ENCODE measurements at regions not wholly inside any gene's neighbourhood (a gene's known extent, or its start where the extent isn't known, plus 50 kb on each side); places are given as distances from the start of the nearest gene placed in this dataset.
"Not testable (repeated sequence)": the region's sequence is repeated elsewhere in the genome, so short reads cannot be mapped to it uniquely, and the experiment has no call there.

DNA sequence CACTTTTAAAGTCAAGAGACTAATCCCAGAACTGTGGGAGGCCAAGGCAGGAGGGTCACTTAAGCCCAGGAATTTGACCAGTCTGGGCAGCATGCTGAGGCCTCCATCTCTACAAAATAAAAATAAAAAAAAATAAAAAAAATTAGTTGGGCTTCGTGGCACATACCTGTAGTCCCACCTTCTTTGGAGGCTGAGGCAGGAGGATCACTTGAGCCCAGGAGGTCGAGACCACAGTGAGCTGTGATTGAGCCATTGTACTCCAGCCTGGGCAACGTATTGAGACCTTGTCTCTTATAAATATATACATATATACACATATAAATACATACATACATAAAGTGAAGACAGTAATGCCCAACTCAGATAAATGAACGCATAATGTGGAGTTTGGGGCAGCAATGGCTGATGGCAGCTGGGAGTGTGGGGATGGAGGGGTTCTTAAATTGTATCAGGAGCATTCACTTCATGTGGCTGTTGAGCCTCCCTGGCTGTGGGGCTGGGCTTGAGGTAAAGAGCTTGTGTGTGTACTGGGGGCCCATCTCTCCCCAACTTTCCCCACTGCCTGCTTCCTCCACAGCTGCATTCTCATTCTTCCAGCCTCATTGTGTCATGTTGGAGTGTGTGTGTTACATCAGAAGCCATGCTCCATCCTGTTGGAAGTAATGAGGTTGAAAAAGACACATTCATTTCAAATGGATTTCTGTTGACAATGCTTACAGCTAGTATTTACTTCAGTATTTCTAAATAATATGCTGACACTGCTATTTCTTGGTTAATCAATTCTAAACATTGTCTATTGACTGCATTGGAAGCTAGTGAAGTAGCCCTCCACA is 96.5 kb upstream of the HS6ST1 start:
- DNase-seq (ENCODE audit: low read depth): no peak

DNA sequence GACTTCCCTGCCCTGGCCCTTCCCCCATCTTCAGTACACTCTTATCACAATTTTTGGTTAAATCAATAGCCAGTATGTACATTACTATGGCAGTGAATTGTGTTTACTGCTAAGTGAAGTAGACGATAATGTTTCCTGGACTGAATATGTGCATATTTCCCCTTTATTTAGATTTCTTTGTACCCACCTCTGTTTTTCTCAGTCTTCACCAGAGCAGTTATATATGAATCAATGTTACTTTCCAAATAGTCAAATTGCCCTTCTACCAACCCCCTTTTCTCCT is 97.1 kb upstream of the HS6ST1 start:
- no peak for DNase-seq (ENCODE audit: low read depth)

DNA sequence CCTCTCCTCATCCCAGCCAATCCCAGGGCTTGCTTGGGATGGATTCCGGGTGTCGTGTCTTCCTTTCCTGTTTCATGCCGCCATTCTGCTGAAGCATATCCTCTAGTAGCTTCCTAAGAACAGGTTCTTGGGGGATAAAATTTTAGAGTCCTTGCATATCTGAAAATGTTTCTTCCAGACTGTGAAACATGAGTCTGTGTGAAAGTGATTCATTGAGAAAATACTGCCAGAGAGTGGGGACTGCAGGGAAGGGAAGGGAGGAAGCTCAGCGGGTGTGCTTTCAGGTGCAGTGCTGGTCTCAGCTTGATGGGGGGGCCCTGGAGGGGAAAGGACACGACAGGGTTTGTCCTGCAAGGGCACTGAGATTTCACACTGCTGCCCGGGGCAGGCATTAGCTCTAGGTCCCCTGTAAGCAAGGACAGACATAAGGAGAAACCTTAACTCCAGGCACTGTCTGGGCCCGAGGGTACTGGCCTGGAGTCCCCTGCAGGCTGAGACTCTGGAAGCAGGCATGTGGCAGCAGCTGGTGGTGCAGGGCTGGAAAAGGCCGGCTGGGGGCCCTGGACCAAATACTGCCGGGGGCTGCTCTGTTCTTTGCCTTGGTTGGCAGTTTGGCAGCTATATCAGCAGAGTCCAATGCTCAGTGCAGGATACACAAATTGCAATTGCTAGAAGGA is 97.6 kb upstream of the HS6ST1 start:
- no peak for DNase-seq (ENCODE audit: low read depth)

DNA sequence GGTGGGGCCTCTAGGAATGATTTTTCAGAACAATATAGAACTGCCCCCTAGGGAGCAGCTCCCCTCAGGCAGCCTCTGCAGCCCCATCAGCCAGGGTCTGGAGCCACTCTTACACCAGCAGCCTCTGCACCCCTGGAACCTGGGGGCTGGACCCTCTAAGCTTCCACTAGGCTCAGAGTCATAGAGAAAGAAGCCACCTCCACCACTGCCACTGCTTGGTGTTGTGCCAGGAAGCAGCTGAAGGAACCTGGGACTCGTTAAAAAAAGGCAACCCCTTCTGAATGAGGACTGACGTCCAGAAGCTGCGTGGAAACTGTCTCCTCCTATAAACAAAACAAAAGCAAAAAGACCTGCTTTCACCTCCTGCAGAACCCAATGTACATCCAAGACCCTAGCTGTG is 98.1 kb upstream of the HS6ST1 start:
- DNase-seq (ENCODE audit: low read depth): no peak

DNA sequence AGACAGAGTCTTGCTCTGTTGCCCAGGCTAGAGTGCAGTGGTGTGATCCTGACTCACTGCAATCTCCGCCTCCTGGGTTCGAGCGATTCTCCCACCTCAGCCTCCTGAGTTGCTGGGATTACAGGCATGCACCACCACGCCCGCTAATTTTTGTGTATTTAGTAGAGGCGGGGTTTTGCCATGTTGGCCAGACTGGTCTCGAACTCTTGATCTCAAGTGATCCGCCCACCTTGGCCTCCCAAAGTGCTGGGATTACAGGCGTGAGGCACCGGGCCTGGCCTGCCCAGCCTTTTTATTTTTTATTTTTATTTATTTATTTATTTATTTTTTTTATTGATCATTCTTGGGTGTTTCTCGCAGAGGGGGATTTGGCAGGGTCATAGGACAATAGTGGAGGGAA is 98.6 kb upstream of the HS6ST1 start:
- not testable (repeated sequence) for DNase-seq (ENCODE audit: low read depth)

DNA sequence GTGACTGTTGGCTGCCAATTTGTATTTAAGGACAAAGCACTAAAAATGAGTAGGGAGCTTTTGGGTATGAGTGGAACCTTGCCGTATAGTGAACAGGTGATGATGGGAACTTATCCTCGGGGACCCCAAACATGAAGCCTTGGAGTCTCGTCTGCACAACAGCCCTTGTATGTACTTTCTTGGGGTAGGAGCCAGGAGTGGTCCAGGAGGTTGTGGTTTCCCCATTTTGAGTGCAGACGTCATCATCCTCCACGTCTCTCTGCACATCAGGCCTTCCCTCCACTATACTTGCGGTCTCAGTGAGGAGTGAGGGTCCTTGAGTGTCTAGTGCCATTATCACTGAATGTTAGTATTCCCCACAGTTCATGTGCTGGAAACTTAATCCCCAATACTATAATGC is 101.5 kb upstream of the HS6ST1 start:
- no peak for DNase-seq (ENCODE audit: low read depth)

DNA sequence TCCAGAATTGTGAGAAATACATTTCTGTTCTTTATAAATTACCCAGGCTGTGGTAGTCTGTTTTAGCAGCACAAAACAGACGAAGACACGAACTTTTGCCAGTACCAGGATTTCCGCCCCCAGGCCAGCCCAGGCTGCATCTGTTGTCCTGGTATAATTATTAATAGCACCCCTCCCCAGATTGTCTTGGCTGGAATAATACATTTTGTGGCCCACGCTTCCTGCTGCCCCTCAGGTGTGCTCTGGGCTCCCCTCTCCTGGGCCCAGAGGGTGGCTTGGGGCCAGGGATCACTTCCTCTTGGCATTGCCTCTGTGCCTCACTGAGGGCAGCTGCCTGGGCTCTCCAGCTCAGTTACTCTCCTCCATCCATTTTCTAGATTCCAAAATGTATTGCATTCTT is 102.1 kb upstream of the HS6ST1 start:
- DNase-seq (ENCODE audit: low read depth): no peak

DNA sequence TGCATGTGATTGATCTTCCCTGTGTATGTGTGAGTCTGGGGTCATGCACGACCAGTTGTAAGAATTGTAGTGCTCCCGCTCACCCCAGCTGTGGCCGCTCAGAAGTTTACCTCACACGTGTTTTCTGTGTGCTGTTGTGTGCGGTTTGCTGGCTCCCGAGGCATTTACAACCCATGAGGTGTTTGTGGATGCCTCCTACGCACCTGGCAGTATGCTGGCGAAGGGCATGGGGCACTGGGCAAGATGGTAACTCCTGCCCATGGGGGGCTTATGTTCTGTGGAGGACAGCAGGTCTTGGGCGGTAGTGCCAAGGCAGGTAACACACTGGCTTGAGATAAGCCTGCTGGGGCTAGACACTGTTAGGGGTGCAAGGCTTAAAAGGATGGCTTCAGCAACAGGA is 102.6 kb upstream of the HS6ST1 start:
- DNase-seq (ENCODE audit: low read depth): no peak

DNA sequence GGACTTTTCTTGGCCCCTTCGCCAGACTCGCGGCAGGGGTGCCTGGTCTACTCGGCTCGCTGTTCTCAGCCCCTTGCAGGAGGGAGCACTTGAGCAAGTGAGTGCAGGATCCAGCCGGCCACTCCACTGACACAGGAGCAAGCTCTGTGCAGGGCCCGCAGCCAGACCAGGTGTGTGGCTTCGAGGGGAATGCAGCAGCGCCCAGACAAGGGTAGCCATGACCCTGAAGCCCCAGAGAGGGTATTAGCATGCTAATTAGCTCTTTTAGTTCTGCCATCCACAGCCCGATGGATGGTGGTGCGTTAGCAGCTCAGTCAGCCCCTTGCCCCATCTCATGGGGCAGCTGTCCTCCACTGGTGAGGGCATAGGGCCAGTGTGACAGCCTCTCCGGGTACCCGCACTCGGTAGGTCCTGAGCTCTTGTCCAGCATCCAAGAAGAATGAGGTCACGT is 103.2 kb upstream of the HS6ST1 start:
- DNase-seq (ENCODE audit: low read depth): no peak

DNA sequence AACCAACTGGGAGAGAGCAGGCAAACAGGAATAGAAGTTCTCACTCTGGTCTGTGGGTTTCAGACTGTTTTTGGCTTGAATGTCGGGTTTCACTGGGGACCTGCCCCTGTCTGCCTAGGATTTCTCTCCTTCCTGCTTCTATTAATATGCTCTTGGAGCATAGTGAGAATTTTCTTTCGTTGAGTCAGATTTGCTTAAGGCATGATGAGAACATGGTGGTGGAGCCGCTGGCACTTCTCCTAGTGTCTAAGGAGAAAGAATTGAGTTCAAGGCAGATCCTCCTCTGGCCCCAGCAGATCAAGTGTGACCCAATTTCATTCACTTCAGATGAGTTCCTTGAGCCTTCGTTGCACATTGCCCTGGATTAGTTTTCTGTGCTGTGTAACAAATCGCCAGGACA is 103.9 kb upstream of the HS6ST1 start:
- no peak for DNase-seq (ENCODE audit: low read depth)

DNA sequence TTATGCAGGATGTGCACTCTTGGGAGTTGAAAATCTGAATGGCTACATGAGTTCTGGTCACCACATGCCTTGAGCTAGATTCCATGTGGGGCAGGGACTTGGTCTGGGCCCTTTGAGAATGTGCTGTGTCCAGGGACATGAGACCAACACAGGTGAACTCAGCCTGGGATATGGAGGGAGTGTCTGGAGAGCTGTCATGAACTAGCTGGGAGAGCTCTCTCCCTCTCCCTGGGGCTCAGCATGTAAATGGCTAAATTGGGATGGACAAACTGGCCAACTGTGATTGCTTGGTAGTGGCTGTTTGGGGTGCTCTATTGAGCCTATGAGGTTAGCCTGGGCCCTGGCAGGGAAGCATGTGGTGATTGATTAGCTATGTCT is 105.1 kb upstream of the HS6ST1 start:
- DNase-seq (ENCODE audit: low read depth): no peak

DNA sequence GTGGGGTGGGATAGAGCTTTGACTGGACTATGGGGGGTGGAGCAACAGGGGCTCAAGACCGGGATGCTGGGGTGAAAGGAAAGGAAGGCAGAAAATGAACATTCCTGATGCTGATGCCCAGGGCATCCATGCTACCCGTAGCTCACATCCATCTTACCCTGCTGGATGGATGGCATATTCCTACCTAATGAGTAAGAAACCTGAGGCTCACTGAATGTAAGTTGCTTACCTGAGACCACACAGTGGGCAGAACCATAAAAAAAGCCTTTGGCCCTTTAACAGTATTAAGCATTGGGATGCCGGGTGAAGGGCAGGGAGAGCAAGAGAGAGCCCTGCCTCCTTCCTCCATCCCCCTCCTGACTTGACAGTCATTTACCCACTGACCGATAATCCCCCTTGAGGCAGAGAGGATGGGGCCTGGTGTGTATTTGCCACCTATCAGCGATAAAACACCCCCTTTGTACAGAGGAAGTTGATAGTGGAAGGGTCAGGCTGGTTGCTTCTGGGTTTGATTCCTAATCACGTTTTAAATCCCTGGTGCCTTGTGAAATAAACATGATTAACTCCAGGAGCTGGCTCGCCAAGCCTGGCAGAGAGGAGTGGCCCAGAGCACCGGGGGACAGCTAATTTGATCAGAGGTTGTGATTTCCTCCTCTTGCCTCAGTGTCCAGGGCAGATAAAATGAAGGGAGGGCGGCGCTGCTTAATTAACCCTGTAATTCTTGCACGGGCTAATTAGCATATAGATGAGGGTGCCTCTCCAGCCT is 105.9 kb upstream of the HS6ST1 start:
- DNase-seq (ENCODE audit: low read depth): no peak

DNA sequence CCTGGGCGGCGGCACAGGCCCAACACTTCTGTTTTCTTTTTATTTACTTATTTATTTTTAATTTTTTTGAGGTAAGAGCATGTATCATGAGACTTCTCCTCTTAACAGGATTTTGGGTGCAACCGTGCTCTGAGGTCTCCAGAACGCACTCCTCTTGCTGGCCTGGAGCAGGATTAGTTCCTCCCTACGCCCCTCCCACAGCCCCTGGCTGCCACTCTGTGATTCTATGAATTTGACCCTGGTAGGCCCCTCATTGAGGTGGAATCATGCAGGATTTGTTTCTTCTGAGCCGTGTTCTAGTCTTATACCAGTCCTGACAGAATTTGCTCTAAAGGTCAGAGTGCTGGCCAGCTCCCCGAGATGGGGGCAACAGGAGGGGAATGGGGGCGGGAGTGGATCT is 106.5 kb upstream of the HS6ST1 start:
- DNase-seq (ENCODE audit: low read depth): no peak

DNA sequence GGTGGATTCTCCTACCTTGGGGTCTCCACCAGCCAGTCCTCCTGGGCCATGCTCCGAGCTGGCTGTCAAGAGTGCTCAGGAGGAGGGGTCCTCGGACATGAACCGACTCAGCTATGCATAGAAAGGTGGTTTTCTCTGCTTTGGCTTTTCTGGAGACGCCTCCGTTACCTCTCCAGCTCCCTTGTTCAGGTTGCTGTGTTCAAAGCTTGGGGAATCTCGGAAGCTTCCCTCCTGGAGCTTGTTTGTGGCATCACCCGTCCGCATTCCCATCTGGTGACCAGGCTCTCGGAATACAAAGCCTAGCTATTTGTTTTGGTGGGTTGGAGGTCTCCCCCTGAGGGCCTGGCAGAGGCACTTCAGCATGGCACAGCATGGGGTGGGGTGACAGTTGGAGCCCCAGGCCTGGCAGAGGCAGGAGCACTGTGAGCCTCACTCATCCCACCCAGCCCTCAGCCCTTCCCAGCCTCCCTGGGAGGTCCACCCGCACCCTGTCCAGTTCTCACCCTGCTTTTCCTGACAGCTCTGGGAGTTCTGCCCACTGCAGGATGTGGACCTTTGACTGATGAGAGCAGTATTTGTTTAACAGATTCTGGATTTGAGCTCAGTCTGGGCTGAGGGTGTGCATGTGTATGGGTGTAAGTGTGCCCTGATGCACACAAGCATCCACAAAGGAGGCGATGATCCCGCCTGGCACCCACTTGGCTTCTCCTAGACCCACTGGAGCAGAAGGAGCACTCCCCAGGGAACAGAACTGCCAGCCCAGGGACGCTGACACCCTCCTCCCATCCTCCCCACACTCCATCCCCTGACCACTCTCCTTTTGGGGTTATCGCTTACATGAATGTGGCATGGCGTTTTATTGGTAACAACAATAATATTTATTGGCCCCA is 107.3 kb upstream of the HS6ST1 start:
- no peak for DNase-seq (ENCODE audit: low read depth)

DNA sequence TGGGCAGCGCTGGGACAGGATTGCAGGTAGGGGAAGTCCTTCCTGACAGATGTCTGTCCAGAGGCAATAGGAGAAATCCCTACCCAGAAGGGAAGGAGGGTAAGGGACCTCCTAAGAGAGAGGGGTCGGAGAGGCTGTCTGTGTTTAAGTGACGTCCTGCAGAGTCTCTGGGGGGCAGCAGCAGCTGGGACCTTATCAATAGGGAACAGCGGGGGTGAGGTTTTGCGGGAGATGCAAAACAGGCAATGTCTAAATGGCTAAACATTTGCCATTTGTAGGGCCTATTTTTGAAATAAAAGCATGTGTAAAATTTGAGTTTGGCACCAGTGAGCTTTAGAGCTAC is 108.7 kb upstream of the HS6ST1 start:
- DNase-seq (ENCODE audit: low read depth): no peak

DNA sequence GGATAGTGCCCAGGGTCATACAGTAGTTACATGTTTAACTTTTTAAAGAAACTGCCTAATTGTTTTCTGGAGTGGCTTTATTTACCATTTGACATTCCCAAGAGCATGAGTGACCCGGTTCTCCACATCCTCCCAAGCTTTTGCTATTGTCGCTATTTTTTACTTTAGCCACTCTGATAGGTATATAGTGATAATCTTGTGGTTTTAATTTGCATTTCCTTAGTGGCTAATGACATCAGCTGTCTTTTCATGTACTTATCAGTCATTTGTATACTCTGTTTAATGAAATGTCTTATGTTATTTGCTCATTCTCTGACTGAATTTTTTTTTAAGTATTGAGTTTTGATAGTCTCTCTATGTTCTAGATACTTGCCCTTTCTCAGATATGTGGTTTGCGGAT is 109.7 kb upstream of the HS6ST1 start:
- no peak for DNase-seq (ENCODE audit: low read depth)

DNA sequence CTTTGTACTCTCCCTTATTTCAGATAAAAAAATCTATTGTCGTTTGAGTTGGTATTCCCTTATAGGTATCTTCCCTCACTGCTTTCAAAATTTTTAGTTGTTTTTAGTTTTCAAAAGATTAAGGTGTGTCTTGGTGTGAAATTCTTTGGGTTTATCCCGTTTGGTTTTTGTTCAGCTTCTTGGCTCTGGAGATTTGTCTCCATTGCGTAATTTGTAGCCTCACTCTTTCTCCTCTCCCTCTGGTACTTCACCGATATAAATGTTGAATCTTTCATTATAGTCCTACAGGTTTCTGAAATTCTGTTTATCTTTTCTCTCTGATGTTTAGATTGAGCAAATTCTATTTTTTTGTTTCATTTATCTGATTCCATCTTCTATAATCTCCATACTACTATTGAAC is 113.8 kb upstream of the HS6ST1 start:
- DNase-seq (ENCODE audit: low read depth): no peak

DNA sequence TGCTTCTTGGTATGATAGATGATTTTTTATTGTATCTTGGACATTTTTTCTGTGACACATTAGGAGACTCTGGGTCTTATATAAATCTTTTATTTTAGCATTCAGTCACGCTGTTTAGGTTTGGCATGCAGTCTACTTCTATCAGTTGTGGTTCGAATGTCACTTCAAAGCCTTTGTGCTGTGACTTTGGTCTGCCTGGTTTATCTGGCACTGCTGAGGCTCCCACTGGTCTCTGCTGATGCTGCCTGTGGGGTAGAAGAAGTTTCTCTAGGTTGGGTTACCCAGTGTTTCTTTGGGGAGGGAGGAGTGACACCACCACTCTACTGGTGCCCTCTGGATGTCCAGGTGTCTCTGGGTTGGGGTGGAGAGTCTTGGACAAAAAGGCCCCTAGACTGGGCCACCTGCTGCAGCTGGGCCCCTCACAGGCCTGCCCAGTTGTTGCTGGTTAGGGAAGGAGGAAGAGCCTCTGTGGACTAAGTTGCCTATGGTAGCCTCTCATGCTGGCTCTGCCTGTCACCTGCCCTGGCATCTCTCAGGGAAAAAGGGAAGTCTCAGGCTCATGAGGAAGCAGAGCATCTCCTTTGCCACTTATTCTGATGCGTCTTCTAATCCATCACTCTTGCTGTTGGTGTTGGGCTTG is 115.4 kb upstream of the HS6ST1 start:
- DNase-seq (ENCODE audit: low read depth): no peak

DNA sequence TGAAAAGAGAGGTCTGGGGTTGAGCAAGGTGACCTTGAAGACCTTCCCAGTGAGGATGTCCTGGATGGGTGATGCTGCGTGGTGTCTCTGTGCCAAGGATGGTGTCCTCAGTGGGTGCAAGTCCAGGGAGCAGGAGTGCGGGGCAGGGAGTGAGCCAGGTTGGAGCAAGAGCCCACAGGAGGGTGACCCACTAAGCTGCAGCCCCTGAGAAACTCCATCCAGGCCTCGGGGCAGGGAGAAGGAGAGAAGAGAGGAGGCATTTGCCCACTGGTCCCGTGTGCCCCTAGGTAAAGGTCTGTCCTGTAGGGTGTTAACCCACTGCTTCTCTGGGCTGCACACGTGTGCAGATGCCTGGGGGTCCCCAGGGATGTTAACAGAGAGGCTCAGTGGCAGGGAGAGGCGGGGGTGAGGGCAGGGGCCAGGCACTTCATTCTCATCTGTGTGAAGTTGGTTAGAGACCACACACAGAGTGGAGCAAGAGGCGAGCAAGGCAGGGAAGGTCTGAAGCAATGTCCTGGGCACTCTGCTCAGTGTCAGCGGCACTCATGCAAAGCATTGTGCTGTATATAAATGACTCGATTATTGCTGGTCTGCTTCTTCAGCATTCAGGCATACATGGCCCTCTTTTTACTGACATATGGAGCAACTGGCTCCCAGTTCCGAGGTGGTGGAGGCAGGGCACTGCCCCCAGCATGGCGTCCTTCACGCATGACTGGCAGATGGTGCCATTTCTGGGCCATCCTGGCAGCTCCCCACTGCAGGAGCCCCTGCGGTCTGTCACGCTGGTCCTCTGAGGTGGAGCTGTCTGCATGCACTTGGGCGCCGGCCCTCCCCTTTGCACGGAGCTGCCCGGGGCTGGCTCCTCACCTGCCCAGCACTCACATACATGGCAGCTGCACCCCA is 117.2 kb upstream of the HS6ST1 start:
- DNase-seq (ENCODE audit: low read depth): no peak

DNA sequence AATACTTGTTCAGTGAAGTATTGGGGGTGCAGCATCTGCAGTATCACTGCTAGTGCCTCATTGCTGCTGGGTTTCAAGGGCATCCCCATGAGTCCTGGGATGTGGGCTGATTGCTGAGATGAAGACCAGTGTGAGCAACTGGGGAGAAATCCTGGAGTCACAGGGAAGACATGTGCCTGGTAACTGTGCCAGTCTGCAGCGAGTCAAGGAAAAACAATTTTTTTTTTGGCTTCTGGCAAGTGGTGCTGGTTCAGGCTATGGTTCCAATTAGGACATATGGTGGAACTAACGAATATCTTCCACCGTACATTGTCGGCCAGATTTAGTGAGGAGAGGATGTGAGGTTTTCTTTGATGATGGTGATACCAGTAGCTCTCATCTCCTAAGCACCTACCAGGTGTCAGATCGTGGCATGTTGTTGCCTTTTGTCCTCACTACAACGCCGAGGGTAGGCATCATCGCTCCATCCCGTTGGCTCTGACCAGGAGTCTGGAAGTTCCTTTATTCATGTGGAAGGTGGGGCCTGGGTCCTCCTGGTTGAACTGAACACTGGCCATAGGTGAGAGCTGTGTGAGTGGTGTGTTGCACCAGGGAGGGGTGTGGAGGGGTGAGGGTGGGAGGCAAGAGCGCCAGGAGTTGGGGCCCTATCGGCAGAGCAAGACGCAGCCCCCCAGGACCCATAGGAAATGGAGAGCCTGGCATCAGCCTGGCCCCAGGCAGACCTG is 118.0 kb upstream of the HS6ST1 start:
- no peak for DNase-seq (ENCODE audit: low read depth)
